ENCODE measurements at regions not wholly inside any gene's neighbourhood (a gene's known extent, or its start where the extent isn't known, plus 50 kb on each side); places are given as distances from the start of the nearest gene placed in this dataset.

- TF ChIP-seq JUN (IDR thresholded peaks at IDR 0.05; ENCODE audit: borderline replicate concordance, low read depth, low read length) (no peak), JUN (CRISPR knock-in tag; IDR thresholded peaks at IDR 0.05; ENCODE audit: borderline replicate concordance) (no peak), MED1 (CRISPR knock-in tag; IDR thresholded peaks at IDR 0.05; ENCODE audit: borderline replicate concordance) (no peak), HMG20B (CRISPR knock-in tag; IDR thresholded peaks at IDR 0.05) (no peak), FOXA1 (IDR thresholded peaks at IDR 0.05; ENCODE audit: borderline replicate concordance) (no peak)
Observed at GRCh38 chr1:217270101-217270500, 360.8 kb downstream of the GPATCH2 start.
